ENCODE measurements at regions not wholly inside any gene's neighbourhood (a gene's known extent, or its start where the extent isn't known, plus 50 kb on each side); places are given as distances from the start of the nearest gene placed in this dataset.
A peak's percentile ranks its signal among the peaks of the same experiment; 100 is the strongest.

DNA sequence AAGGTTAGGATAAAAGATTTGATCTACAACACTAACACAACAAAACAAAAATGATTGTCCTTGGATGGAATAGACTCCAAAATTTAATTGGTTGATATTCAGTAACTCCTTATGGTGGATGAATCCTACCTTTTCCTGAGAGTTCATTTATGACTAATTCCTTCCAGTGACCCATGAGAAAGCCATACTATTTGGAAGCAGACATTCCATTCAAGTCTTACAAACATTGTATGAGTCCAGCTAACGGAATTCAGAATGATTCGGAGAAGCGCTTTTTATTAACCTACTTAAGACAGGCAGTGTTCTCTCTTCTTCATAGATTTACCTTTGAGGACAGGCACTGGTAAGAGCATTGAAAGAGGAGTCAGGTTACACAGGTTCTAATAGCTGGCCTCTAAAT lies 155.6 kb upstream of the ZNF648 start:
- intact Hi-C loops (cut with DNase I; ENCODE audit: low total_unique reads): no loop called here
- Histone ChIP-seq H3K27me3 (no peaks in the 10 kb centered on the region), H3K4me1 (no peaks in the 10 kb centered on the region), H3K9me3 (peaks cover 2 to 3% of the 10 kb centered on the region in 2 donors), H3K27ac (no peak overlapping the region), H3K36me3 (no peaks in the 10 kb centered on the region), H3K4me3 (no peak overlapping the region)
- no peak for TF ChIP-seq POLR2AphosphoS5 (IDR thresholded peaks at IDR 0.05)
- TF ChIP-seq, protein P1, sequence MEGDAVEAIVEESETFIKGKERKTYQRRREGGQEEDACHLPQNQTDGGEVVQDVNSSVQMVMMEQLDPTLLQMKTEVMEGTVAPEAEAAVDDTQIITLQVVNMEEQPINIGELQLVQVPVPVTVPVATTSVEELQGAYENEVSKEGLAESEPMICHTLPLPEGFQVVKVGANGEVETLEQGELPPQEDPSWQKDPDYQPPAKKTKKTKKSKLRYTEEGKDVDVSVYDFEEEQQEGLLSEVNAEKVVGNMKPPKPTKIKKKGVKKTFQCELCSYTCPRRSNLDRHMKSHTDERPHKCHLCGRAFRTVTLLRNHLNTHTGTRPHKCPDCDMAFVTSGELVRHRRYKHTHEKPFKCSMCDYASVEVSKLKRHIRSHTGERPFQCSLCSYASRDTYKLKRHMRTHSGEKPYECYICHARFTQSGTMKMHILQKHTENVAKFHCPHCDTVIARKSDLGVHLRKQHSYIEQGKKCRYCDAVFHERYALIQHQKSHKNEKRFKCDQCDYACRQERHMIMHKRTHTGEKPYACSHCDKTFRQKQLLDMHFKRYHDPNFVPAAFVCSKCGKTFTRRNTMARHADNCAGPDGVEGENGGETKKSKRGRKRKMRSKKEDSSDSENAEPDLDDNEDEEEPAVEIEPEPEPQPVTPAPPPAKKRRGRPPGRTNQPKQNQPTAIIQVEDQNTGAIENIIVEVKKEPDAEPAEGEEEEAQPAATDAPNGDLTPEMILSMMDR (IDR thresholded peaks at IDR 0.05): no peak
- TF ChIP-seq POLR2A (IDR thresholded peaks at IDR 0.05): no peak
- DNase-seq (ENCODE audit: low spot score in 2 of 2): no peak

DNA sequence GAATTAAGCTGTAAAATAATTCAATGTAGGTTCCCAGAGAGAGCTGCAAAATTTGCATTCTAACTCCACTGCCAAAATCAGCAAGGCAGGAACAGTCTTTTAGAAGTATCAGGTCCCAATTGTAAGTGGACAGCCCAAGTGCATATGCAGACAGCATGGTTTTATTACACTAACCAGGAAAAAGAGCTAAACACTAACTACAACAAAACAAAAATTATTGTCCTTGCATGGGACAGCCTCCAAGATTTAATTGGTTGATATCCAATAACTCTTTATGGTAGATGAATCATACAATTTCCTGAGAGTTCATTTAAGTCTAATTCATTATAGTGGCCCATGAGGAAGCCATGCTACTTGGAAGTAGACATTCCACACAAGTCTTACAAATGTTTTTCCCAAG lies 154.3 kb upstream of the ZNF648 start:
- intact Hi-C loops (cut with DNase I; ENCODE audit: low total_unique reads): no loop called here
- no peak for DNase-seq (ENCODE audit: low spot score in 2 of 2)

DNA sequence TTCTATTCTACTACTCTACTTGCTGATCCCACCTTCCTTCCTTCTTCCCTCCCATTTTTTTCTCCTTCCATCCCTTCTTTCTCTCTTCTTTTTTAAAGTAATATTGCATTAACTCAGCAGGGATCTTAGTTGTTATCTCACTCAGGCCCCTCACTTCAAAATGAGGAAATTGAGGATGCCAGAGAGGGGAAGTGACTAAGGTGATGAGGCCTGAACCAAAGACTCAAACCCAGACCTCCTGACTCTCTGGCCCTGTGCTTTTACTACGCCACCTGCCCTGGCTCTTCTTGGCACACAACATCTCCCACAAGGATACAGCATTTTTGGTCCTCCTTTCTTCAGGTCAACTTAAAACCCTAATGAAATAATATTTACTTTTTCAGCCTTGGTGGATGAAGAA lies 151.7 kb upstream of the ZNF648 start:
- H3K4me1 ChIP-seq: no peaks in the 10 kb centered on the region
- H3K4me3 ChIP-seq: no peak overlapping the region
- no peaks in the 10 kb centered on the region for H3K9me3 ChIP-seq
- no peaks in the 10 kb centered on the region for H3K27me3 ChIP-seq
- H3K27ac ChIP-seq: no peak overlapping the region
- TF ChIP-seq, protein P1 (IDR thresholded peaks at IDR 0.05): no peak
- TF ChIP-seq POLR2AphosphoS5 (IDR thresholded peaks at IDR 0.05): no peak
- TF ChIP-seq POLR2A (IDR thresholded peaks at IDR 0.05): no peak
- DNase-seq (ENCODE audit: low spot score in 2 of 2): no peak
- no peaks in the 10 kb centered on the region for H3K36me3 ChIP-seq
- intact Hi-C loops (cut with DNase I; ENCODE audit: low total_unique reads): no loop called here

More for the DNA sequence above, 154.3 kb upstream of the ZNF648 start:
- Histone ChIP-seq H3K4me1 (no peaks in the 10 kb centered on the region), H3K27me3 (no peaks in the 10 kb centered on the region), H3K27ac (no peak overlapping the region), H3K36me3 (no peaks in the 10 kb centered on the region), H3K4me3 (no peak overlapping the region), H3K9me3 (no peaks in the 10 kb centered on the region)
- TF ChIP-seq POLR2A (IDR thresholded peaks at IDR 0.05): no peak
- TF ChIP-seq, protein P1 (IDR thresholded peaks at IDR 0.05): no peak
- TF ChIP-seq POLR2AphosphoS5 (IDR thresholded peaks at IDR 0.05): no peak

DNA sequence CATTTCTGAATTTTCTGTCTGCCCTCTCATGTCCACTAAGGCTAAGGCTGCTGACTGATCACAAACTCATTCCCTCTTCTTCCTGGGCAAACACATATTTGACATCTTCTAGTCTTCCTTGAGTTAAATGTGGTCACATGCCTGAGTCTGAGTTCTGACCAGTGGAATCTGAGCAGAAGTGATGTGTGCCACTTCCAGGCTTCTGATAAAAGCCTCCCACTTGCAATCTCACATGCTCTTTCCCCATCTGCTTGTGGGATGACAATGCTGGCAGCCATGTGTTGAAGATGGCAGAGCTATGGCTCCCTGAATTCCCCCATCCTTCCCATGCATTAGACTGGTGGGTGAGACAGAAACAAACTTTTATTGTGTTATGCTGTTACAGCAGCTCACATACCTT lies 149.9 kb upstream of the ZNF648 start:
- no peak overlapping the region for H3K4me3 ChIP-seq
- H3K27me3 ChIP-seq: no peaks in the 10 kb centered on the region
- intact Hi-C loops (cut with DNase I; ENCODE audit: low total_unique reads): no loop called here
- H3K4me1 ChIP-seq: peaks cover 0 to 6% of the 10 kb centered on the region in 2 donors
- H3K36me3 ChIP-seq: no peaks in the 10 kb centered on the region
- peak overlapping the region in 1 of 2 donors; percentile 26 for H3K27ac ChIP-seq
- no peaks in the 10 kb centered on the region for H3K9me3 ChIP-seq
- TF ChIP-seq POLR2AphosphoS5 (IDR thresholded peaks at IDR 0.05): no peak
- no peak for DNase-seq (ENCODE audit: low spot score in 2 of 2)

DNA sequence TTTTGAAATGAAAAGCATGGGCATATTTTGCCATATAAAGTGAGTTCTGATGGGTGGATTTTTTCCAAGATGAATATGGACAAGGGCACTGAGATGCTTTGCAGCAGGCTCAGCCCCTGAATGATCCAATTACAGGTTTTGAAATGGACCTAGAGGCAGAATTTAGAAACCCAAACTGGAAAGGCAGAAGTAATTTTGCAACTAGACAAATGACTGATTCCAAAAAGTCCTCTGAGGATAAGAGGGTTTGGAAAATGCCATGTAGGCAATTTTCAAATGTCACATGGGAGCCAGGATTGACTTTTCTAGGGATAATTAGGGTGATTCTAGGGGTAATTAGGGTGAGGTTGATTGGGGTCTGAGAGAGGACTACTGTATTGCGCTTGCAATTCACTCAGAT lies 148.9 kb upstream of the ZNF648 start:
- Histone ChIP-seq H3K4me3 (no peak overlapping the region), H3K36me3 (no peaks in the 10 kb centered on the region), H3K4me1 (peaks cover 0 to 8% of the 10 kb centered on the region in 2 donors), H3K27me3 (no peaks in the 10 kb centered on the region), H3K9me3 (no peaks in the 10 kb centered on the region), H3K27ac (peak overlapping the region in 1 of 2 donors; percentile 50)
- no peak for DNase-seq (ENCODE audit: low spot score in 2 of 2)
- intact Hi-C loops (cut with DNase I; ENCODE audit: low total_unique reads): no loop called here
- TF ChIP-seq, protein P1 (IDR thresholded peaks at IDR 0.05): no peak
- TF ChIP-seq POLR2AphosphoS5 (IDR thresholded peaks at IDR 0.05) (no peak), POLR2A (IDR thresholded peaks at IDR 0.05) (no peak)

DNA sequence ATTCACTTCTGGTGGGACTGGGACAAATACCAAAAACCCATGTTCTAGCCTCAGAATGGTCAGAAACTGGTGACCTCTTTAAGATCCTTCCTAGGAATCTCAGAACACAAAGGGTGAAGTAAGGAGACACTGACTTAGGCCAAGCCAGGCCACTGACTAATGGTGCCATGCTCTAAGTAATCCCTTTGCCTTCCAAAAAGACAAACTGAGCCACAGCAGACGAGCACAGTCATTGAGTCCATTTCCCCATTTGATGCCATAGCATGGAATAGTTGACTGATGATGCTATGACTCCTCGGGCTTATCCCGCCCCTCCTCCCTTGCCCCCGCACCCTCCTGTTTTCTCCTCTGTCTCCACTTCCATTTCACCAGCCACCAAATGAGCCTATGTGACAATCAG lies 145.8 kb upstream of the ZNF648 start:
- no peak for TF ChIP-seq POLR2AphosphoS5 (IDR thresholded peaks at IDR 0.05)
- TF ChIP-seq, protein P1 (IDR thresholded peaks at IDR 0.05): no peak
- Histone ChIP-seq H3K4me3 (no peak overlapping the region), H3K4me1 (peaks cover 0 to 8% of the 10 kb centered on the region in 2 donors), H3K36me3 (no peaks in the 10 kb centered on the region), H3K27me3 (no peaks in the 10 kb centered on the region), H3K9me3 (no peaks in the 10 kb centered on the region), H3K27ac (peak overlapping the region; percentile 71 to 82)
- intact Hi-C loops (cut with DNase I; ENCODE audit: low total_unique reads): no loop called here
- DNase-seq (ENCODE audit: low spot score in 2 of 2): no peak
